ENCODE measurements at regions not wholly inside any gene's neighbourhood (a gene's known extent, or its start where the extent isn't known, plus 50 kb on each side); places are given as distances from the start of the nearest gene placed in this dataset.

DNA sequence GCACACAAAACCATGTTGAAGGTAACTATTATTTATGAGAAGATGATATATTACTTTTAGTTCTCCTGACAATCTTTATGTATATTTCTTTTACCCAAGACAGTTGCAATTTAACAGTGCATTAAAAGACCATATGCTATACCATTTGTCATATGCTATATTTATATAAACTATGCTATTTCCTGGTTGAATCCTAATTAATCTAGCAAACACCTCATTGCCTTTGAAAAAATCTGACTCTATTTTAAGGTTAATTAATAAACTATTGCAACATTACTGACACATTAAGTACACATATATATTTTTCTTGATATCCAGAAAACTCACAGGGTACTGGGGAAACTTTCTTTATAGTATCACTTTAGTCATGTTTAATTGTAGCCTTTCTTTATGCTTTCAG lies 649.4 kb upstream of the PCDH20 start:
- TF ChIP-seq CTCF (IDR thresholded peaks at IDR 0.05; ENCODE audit: insufficient read depth, low read depth, low read length) (no peak), EZH2 (IDR thresholded peaks at IDR 0.05; ENCODE audit: insufficient read depth, low read length) (no peak)

All from astrocyte (in vitro differentiated cells and primary cell).